ENCODE measurements at regions not wholly inside any gene's neighbourhood (a gene's known extent, or its start where the extent isn't known, plus 50 kb on each side); places are given as distances from the start of the nearest gene placed in this dataset.
A peak's percentile ranks its signal among the peaks of the same experiment; 100 is the strongest.

- no peak for DNase-seq (ENCODE audit: extremely low spot score, unreplicated experiment)
- Mint-ChIP-seq H3K27ac (ENCODE audit: unreplicated experiment) (no peak overlapping the region), H3K36me3 (ENCODE audit: unreplicated experiment) (no peaks in the 10 kb centered on the region), H3K9me3 (ENCODE audit: unreplicated experiment) (no peaks in the 10 kb centered on the region), H3K27me3 (ENCODE audit: unreplicated experiment) (peaks cover 23% of the 10 kb centered on the region), H3K4me3 (ENCODE audit: unreplicated experiment) (no peak overlapping the region), H3K4me1 (ENCODE audit: unreplicated experiment) (no peaks in the 10 kb centered on the region)
- TF ChIP-seq CTCF (IDR thresholded peaks at IDR 0.05), result no peak
Measured at GRCh38 chr3:132205609-132206008, 111.6 kb upstream of the ACP3 start.

- Mint-ChIP-seq H3K27ac (ENCODE audit: unreplicated experiment) (no peak overlapping the region), H3K27me3 (ENCODE audit: unreplicated experiment) (peaks cover 19% of the 10 kb centered on the region)
- no peak for DNase-seq (ENCODE audit: extremely low spot score, unreplicated experiment)
Measured at GRCh38 chr3:132209855-132210254, 107.4 kb upstream of the ACP3 start.

GRCh38 chr3:132210476-132211346 lies 106.5 kb upstream of the ACP3 start:
- peak; percentile 41 for TF ChIP-seq CTCF (IDR thresholded peaks at IDR 0.05)
- Mint-ChIP-seq H3K27ac (ENCODE audit: unreplicated experiment) (no peak overlapping the region), H3K9me3 (ENCODE audit: unreplicated experiment) (no peaks in the 10 kb centered on the region), H3K36me3 (ENCODE audit: unreplicated experiment) (no peaks in the 10 kb centered on the region), H3K4me1 (ENCODE audit: unreplicated experiment) (no peaks in the 10 kb centered on the region), H3K4me3 (ENCODE audit: unreplicated experiment) (no peak overlapping the region), H3K27me3 (ENCODE audit: unreplicated experiment) (peaks cover 17% of the 10 kb centered on the region)
- DNase-seq (ENCODE audit: extremely low spot score, unreplicated experiment), result no peak

More at GRCh38 chr3:132209855-132210254, 107.4 kb upstream of the ACP3 start:
- no peak overlapping the region for H3K4me3 Mint-ChIP-seq (ENCODE audit: unreplicated experiment)
- no peaks in the 10 kb centered on the region for H3K4me1 Mint-ChIP-seq (ENCODE audit: unreplicated experiment)
- H3K36me3 Mint-ChIP-seq (ENCODE audit: unreplicated experiment), result no peaks in the 10 kb centered on the region
- H3K9me3 Mint-ChIP-seq (ENCODE audit: unreplicated experiment), result no peaks in the 10 kb centered on the region
- TF ChIP-seq CTCF (IDR thresholded peaks at IDR 0.05), result no peak

GRCh38 chr3:132211896-132212295 lies 105.3 kb upstream of the ACP3 start:
- H3K4me1 Mint-ChIP-seq (ENCODE audit: unreplicated experiment), result no peaks in the 10 kb centered on the region
- no peaks in the 10 kb centered on the region for H3K36me3 Mint-ChIP-seq (ENCODE audit: unreplicated experiment)
- no peaks in the 10 kb centered on the region for H3K9me3 Mint-ChIP-seq (ENCODE audit: unreplicated experiment)
- no peak for DNase-seq (ENCODE audit: extremely low spot score, unreplicated experiment)
- H3K4me3 Mint-ChIP-seq (ENCODE audit: unreplicated experiment), result no peak overlapping the region
- H3K27me3 Mint-ChIP-seq (ENCODE audit: unreplicated experiment), result peaks cover 22% of the 10 kb centered on the region
- no peak overlapping the region for H3K27ac Mint-ChIP-seq (ENCODE audit: unreplicated experiment)
- TF ChIP-seq CTCF (IDR thresholded peaks at IDR 0.05), result no peak

GRCh38 chr3:132218817-132219755 lies 98.1 kb upstream of the ACP3 start:
- no peak for TF ChIP-seq CTCF (IDR thresholded peaks at IDR 0.05)
- Mint-ChIP-seq H3K4me3 (ENCODE audit: unreplicated experiment) (no peak overlapping the region), H3K27me3 (ENCODE audit: unreplicated experiment) (peaks cover 36% of the 10 kb centered on the region), H3K9me3 (ENCODE audit: unreplicated experiment) (no peaks in the 10 kb centered on the region), H3K27ac (ENCODE audit: unreplicated experiment) (no peak overlapping the region), H3K4me1 (ENCODE audit: unreplicated experiment) (no peaks in the 10 kb centered on the region), H3K36me3 (ENCODE audit: unreplicated experiment) (no peaks in the 10 kb centered on the region)
- DNase-seq (ENCODE audit: extremely low spot score, unreplicated experiment), result no peak

Data from osteocyte (in vitro differentiated cells).